Activated CD4-positive, alpha-beta T cell treated with anti-CD3 and anti-CD28 coated beads for 48 hours (primary cell): ENCODE measurements at regions not wholly inside any gene's neighbourhood (a gene's known extent, or its start where the extent isn't known, plus 50 kb on each side); places are given as distances from the start of the nearest gene placed in this dataset.
"Not testable (repeated sequence)": the region's sequence is repeated elsewhere in the genome, so short reads cannot be mapped to it uniquely, and the experiment has no call there.

ENCODE experiments used
- DNase-seq: peaks from one replicate; pipeline ENCODE4 v3.0.0-alpha.2; 2020

DNA sequence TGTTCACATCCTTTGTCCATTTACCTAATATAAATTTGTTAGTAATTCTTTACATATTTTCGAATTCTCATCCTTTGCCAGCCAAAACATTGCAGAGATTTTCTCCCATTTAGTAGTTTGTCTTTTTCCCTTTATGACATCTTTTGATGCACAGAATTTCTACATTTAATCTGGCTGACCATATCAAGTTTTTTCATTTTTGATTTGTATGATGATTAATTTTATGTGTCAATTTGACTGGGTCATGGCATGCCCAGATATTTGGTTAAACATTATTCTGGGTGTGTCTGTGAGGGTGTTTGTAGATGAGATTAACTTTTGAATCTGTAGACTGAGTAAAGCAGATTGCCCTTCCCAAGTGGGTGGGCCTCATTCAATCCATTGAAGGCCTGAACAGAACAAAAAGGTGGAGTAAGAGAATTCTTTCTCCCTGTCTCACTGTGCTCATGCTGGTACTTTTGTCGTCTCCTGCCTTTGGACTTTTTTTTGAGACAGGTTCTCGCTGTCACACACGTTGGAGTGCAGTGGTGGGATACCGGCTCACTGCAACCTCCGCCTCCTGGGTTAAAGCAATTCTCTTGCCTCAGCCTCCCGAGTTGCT, 72.1 kb upstream of the EPB41L1 start:
- DNase-seq, result no peak

DNA sequence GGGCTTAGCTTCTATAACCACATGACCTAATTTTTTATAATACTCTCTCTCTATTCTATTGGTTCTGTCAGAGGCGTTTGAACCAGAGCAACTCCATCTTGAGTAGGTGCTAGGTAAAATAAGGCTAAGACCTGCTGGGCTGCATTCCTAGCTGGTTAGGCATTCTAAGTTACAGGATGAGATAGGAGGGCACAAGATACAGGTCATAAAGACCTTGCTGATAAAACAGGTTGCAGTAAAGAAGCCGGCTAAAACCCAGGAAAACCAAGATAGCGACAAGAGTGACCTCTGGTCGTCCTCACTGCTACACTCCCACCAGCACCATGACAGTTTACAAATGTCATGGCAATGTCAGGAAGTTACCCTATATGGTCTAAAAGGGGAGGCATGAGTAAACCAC, 71.3 kb upstream of the EPB41L1 start:
- not testable (repeated sequence) for DNase-seq

DNA sequence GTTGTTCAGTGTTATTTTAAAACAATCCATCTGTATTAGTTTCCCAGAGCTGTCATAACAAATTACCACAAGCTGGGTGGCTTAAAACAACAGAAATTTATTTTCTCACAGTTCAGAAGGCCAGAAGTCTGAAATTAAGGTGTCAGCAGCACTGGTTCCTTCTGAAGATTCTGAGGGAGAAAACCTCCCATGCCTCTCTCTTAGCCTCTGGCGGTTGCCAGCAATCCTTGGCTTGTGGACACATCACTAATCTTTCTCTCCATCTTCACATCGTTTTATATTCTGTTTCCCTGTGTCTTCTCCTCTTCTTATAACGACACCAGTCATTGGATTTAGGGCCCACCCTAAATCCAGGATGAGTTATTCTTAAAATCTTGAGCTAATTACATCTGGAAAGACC, 70.2 kb upstream of the EPB41L1 start:
- DNase-seq, result no peak

DNA sequence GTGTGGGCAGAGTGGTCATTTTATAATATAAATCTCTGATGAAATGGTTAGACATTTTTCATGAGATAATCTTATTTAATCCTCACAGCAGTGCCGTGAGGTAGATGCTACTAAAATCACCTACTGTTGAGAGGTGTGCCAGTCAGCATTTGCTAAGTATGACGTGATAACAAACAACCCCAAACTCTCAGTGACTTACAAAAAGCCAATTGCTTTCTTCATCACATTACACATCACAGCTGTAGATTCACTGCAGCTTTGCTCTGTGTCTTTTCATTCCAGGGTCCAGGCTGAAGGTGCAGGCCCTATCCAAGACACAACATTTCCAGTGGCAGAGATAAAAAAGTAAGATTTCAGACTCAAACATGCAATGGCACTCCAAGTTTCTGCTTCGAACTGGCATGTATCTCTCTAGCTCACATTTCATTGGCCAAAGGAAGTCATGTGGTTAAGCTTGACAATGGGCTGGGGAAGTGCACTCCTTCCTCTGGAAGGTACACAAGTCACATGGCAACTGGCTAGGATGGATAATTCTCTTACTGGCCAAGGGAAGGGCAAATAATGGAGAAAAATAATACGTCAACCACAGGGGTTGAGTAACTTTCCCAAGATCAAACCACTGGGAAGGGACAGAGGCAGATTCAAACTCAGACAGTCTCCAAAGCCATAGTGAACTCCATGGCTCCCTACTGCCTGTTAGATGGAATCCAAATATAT, 69.5 kb upstream of the EPB41L1 start:
- DNase-seq, result no peak

DNA sequence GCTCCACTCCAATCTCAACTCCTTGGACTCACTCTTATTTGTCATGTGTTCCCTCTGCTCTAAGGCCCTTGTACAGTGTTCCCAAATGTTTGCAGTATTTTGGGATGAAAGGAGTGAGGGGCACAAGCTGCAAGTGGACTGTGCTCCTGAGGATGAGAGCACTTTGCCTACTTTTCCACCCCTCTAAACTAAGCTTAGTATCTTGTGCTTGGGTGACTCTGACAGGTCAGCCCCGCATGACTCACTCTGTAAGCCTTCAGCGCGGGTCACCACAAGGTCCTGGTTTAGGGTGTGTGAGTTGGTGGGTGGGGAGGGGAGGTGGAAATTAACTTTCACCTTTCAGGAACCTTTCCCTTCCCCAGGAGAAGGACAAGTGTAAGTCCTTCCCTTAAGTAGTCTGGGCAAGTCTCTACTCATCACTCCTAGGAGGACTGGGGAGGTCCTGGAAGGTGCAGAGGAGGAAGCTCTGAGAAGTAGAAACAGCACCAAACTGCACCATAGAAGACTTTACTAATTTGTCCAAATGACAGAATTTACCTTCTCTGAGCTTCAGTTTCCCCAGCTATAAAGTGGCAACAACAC, 68.8 kb upstream of the EPB41L1 start:
- no peak for DNase-seq

DNA sequence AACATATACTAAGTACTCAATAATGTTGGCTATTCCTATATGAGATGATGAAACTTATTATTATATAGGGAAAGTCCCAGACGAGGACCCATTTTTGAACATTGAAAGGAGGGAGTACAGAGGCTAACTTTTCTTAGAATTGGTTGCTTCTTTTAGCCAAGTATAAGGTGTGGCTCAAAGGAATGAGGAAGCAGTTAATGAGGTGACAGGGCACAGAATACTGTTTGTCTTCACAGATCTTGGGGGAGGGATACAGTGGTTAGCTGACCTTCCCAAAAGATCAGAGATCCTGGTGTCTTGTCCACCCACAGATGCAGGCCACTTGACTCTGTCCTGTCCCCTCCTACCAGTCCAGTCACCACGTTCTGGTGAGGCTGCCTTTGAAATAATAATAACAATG, 67.8 kb upstream of the EPB41L1 start:
- no peak for DNase-seq

DNA sequence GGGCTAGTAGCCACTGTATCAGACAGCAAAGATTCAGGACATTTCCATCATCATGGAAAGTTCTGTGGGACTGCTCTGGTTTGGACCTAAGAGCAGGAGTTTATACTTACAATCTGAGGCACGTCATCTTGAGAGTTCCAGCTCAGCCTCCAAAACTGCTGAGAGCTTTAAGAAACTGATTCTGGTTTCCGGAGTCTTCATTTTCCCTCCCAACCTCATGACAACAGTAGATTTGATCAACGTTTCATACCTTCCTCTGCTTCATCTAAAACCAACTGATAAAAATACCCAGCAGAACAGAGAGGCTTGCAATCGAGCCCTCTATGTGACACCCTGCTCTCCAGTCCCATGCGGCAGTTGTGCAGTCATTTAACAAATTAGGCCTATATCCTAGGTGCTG, 64.3 kb upstream of the EPB41L1 start:
- no peak for DNase-seq

DNA sequence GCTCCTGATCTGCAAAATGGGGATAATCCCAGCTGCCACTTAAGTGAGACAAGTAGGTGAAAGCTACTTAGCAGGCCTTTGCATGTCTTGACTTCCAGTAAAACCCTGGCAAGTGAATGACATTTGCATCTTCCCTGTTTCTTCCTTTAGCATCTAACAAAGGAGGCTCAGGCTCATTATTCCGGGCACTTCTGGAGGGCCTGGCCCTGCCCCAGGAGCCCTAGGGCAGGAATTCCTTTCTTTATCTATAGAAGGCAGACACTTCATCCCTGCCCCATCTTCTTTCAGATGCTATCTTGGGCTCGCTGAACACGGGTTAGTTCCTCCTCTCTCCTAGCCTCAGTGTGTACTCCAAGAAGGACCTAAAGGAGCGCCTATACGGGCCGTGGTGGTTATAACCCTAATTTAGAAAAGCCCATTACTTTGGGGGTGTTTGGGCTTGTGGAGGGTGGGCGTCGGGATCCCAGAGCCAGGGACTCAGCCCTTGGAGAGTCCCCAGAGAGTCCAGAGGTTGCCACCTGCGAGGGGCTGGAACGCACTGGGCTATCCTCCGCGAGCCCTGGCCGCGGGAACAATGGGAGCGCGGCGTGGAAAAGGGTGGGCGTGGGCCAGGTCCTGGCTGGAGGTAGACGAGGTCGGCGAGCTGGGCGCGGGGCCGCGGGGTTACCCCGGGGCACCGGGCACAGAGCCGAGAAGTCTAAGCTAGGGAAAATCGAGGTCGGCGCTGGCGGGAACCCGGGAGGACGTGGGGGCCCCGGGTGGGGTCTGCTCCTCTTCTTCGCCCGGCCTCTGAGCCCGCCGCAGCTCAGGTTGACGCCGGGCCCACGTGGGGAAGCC, 62.8 kb upstream of the EPB41L1 start:
- DNase-seq, result no peak

DNA sequence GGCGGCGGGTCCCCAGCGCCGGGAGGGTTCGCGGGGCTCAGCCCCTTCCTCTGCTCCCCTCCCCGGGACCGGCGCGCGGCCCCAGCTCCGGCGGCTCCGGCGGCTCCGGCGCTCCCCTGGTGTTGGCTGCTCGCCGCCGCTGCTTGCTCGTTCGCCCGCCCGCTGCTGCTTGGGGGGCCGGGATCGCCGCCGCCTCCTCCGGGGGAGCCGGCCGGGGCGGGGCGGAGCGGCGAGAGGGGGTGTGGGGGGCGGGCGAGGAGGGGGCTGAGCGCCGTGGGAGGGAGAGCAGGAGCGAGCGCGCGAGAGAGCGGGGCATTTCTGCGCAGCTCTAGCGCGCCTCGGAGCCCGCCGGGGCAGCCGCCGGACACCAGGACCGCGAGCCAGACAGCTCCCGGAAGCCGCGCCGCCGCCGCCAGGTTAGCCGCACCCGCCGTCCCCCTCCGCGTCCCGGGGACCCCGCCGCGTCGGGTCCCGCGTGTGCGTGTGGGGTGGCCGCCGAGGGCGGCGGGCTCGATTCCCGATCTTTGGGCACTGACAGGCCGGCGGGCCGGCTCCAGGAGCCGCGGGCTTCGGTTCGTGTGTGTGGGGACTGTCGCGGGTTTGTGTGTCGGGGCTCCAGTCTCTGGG, 62.0 kb upstream of the EPB41L1 start:
- DNase-seq, result peak; percentile 6

DNA sequence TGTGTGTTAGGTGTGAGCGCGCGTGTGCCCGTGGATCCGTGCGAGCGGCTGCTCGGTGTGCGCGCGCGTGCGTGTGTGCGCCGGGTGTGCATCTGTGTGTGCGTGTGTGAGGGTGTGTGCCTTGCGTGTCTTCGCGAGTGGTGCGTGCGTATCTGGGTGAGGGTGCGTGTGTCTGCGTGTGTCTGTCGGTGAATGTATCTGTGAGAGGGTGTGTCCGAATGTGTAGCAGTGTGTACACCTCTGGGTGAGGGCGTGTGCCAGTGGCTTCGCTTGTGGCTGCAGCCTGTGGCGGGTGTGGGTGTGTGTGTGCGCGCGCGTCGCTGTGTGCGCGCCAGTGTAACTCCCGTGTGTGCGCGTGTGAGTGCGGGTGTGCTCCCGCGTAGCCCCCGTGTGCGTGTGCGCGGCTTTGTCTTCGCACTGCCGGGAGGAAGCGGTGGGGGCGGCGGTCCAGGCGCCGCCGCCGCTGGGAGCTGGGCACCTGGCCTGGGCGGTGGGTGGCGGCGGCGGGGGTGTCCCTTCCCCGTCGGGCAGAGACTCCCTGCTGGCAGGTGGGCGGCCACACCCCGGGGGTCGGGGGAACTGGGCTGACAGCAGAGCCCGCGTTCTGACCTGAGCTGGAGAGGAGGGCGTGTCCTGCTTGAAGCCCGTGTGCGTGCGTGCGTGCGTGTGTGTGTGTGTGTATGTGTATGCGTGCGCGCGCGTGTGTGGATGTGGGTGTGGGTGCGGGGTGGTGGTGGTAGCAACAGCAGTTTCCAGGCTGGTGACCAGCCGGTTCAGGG, 61.3 kb upstream of the EPB41L1 start:
- DNase-seq, result peak; percentile 58

DNA sequence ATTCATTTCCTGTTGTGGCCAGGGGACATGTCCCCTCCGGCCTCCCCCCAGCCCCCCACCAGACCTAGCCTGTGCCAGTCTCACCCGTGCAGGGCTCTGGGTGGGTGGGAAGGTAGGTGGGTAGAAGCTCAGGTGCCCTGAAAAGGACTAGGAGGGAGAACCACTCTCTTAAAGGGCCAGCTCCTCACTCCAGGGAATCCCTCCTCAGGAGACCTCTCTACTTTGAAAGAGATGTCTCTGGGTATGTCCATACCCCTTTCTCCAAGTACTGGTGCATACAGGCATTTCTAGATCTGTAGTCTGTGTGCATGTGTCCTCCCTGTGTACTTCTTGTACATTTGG, 60.8 kb upstream of the EPB41L1 start:
- no peak for DNase-seq

DNA sequence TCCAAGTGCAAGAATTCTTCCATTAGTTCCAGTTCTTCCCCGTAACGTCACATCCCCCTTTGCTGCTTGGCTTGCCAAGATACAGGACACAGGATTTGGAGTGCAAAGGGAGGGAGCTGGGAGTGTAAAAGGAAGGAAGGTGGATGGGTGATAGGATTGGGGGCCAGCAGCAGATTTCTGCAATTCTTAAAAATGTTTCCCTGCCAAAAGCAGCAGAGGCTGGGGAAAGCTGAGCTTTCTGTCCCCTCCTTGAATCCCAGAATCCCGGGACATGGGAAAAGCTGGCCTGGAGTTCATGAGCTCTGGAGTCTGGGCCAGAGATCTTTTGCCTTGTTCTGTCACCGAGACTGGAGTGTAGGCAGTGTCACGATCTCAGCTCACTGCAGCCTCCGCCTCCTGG, 60.0 kb upstream of the EPB41L1 start:
- DNase-seq, result no peak

DNA sequence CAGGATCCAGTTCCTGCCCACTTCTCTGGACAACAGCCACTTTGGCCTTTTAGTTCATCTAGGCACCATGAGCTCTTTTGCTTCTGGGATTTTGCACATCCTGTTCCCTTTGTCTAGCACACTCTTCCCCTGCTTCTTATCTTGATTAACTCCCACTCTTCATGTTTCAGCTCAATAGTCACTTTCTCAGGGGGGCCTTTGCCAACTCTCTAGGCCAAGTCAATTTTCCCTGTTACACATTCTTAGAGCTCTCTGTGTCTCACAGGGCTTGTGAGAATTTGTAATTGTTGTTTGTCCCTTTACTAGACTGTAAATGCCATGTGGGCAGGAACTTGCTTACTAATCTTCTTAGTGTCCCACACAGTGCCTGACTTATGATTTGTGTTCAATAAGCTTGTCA, 58.1 kb upstream of the EPB41L1 start:
- no peak for DNase-seq

DNA sequence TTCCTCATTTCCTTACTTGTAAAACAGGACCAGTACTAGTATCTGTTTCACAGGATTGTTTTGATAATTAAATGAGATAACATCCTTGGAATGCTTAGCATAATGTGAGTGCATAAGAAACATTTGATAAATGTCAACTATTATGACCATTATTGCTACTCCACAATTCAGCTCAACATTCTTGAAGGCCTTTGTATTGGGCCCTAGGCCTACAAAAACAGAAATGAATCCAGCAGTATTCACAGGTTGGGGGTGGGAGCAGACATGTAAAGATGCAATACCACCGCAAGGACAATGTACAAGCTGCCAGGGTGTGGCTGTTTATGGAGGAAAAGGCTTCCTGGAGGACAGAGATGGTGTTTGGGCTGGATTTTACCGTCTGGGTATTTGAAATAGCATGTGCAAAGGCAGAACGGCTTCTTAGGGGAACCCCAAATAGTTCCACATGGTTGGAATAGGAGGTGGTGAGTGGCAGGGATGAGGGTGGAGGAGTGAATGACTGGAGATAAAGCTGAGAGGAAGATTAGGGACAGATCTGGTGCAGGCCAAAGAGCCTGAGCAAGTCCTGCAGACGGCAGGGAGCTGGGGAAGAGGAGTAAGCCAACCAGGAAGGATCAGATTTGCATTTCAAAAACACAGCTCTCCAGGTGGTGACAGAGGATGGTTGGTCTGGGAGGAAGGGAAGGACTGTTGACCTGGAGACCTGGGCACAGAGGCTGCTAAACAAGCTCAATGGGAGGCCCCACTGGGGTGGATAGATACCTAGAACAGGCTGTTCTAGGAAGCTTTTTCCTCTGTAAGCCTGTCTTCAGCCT, 57.0 kb upstream of the EPB41L1 start:
- no peak for DNase-seq

DNA sequence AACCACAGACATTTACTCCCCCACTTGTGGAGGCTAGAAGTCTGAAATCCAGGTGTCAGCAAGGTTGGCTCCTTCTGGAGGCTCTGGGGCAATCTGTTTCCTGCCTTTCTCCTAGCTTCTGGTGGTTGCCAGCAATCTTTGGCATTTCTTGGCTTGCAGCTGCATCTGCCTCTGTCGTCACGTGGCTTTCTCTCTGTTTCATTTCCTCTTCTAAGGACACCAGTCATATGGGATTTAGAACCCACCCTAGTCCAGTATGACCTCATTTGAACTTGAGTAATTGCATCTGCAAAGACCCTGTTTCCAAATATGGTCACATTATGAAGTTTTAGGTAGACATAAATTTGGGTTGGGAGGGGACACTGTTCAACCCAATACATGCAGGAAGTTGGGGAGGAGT, 56.2 kb upstream of the EPB41L1 start:
- DNase-seq, result no peak

DNA sequence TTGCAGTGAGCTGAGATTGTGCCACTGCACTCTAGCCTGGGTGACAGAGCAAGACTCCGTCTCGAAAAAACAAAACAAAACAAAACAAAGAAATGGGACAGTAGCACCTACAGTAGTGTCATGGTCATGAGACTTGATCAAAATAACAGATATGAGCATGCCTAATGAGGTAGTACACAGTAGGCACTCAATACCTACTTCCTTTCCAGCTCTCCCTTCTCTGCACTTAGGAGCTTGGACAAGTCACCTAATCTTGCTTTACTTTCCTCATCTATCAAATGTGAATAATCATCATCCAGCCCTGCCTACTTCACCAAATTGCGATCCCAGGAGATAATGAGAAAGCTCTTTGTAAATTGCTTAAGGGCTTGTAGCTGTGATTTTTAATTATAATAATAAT, 55.4 kb upstream of the EPB41L1 start:
- DNase-seq, result no peak

DNA sequence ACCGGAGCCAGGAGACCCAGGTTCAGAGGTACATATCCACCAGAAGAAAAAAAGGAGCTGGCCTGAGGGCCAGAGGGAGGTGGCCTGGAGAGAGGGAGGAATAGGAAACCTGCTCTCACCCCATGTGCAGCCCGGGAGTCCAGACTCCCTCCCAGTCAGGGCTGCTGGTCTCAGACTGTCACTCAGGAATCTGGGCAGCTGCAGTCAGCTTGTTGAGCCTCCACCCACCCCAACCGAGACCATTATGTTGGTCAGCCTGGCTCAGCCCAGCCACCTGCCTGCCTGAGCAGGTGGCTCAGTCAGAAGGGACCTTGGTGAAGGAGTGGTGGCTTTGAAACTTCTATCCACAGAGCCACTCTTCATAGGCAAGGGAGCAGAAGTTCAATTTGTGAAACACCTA, 53.3 kb upstream of the EPB41L1 start:
- no peak for DNase-seq

DNA sequence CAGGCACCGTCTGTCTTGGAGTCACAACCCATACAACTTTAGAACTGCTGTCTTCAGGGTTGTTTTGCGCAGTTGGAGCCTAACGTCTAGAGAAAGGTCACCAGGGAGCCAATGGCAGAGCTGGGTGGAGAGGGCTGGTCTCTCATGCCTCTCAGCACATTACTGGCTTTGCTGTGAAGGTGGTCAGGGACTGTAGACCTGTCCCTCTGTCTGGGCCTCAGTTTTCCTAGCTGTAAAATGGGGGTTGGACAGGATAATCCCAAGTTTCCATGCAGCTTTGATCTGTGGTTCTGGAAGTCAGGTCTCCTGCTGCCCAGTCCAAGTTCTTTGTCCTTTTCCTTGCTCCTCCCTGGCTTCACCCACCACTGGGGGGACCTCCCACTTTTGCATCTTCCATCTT, 52.2 kb upstream of the EPB41L1 start:
- DNase-seq, result no peak

DNA sequence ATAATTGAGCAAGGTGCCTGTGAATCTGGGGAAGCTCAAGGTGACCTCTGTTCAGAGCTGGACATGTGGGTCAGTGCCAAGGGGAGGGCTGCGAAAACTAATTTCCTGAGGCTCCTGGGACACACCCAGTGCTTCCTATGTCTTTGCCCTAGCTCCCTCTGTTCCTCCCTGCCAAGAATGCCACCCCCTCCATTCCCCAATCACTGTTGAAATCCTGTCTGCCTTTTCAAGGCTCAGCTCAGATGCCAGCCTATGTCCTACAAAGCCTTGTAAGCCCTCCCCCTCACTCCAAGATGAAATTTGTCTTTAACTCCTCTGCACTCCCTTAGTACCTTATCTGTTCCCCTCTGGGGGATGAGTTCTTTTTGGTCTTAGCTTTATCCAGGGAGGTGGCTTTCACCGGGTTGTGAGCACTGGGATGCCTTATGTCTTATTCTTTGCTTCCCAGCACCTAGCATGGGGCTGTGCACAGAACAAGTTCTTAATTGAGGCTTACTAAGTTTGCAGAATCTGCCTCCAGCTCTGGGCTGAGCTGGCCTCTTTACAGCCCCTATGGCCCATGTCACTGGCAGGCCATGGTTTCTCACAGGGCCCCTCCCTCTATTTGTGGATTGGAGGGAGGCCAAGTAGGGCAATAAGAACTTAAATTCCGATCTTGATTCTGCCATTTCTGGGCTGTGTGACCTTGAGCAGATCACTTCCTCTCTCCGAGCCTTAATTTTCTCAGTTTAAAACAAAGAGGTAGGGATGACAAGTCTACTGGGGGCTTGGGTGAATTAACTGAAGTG, 51.5 kb upstream of the EPB41L1 start:
- no peak for DNase-seq

DNA sequence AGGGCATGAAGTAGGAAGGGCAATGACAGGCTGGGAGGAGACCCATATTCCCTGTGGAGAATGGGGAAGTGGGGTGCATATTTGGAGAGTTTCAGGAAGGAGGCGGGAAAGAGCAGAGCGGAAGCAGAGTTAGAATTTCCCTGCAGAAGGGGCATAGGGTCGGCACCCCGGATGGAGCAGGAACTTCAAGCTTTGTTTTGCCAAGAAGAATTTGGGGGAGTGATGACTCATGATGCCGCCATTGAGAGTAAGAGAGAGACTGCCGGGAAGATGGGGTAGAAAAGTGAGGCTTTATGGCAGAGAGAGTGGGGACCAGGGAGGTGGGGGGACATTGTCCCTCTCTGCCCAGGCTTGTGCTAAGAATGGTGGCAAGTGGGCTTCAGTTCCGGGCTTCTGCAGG, 50.3 kb upstream of the EPB41L1 start:
- no peak for DNase-seq
